CD4-positive, alpha-beta memory T cell (primary cell): ENCODE measurements at regions not wholly inside any gene's neighbourhood (a gene's known extent, or its start where the extent isn't known, plus 50 kb on each side); places are given as distances from the start of the nearest gene placed in this dataset.
"Not testable (repeated sequence)": the region's sequence is repeated elsewhere in the genome, so short reads cannot be mapped to it uniquely, and the experiment has no call there.

Experiments used
- CTCF ChIA-PET: fragments of 350-600 bp; sonication (Branson Sonifier 250); formaldehyde crosslinking; loops from one replicate; lab custom pipeline; 2021; ENCODE audit warnings: inconsistent platforms; ENCODE audit not compliant: partially characterized antibody; lab: Charles Lee
- POLR2A ChIA-PET: fragments of 350-600 bp; sonication (Branson Sonifier 250); formaldehyde crosslinking; loops from one replicate; lab custom pipeline; 2021; ENCODE audit not compliant: partially characterized antibody; lab: Charles Lee
- DNase-seq, 5 donors: peaks; one replicate each; pipeline versions ENCODE4 v3.0.0 to v3.0.0-alpha.2; 2020 to 2022; ENCODE audit warnings: mixed read lengths in 1 of 5
- H3K27ac ChIP-seq: one replicate; pipeline ENCODE4 v1.7.0; 2013; ENCODE audit warnings: low read depth, low read length
- H3K27me3 ChIP-seq: 2 replicates; pipeline ENCODE4 v1.7.0; 2013; ENCODE audit warnings: mild to moderate bottlenecking, low read length, moderate library complexity; ENCODE audit not compliant: insufficient read depth
- H3K36me3 ChIP-seq: 2 replicates; pipeline ENCODE4 v1.7.0; 2013; ENCODE audit warnings: mild to moderate bottlenecking, low read length, moderate library complexity; ENCODE audit not compliant: insufficient read depth
- H3K4me1 ChIP-seq: 2 replicates; pipeline ENCODE4 v1.7.0; 2013; ENCODE audit warnings: mild to moderate bottlenecking, low read length, moderate library complexity; ENCODE audit not compliant: insufficient read depth
- H3K4me3 ChIP-seq, 2 donors: one replicate each; pipeline ENCODE4 v1.7.0; 2013; ENCODE audit warnings: low read length in 2 of 2, mild to moderate bottlenecking in 1 of 2
- H3K9me3 ChIP-seq, 2 donors: one replicate each; pipeline ENCODE4 v1.7.0; 2013; ENCODE audit warnings: low read length in 2 of 2, control low read depth in 1 of 2; ENCODE audit not compliant: control insufficient read depth in 1 of 2
- H3K27ac Mint-ChIP-seq, 7 donors: one replicate each; pipeline ENCODE4 v1.8.0; 2020 to 2021; ENCODE audit warnings: mixed read lengths in 7 of 7, mild to moderate bottlenecking in 6 of 7, inconsistent platforms in 3 of 7, moderate library complexity in 3 of 7
- H3K27me3 Mint-ChIP-seq, 2 donors: one replicate each; pipeline ENCODE4 v1.8.0; 2020 to 2021; ENCODE audit warnings: mixed read lengths in 2 of 2
- H3K36me3 Mint-ChIP-seq, 2 donors: one replicate each; pipeline ENCODE4 v1.8.0; 2020 to 2021; ENCODE audit warnings: mixed read lengths in 2 of 2, inconsistent platforms in 1 of 2, mild to moderate bottlenecking in 1 of 2
- H3K4me1 Mint-ChIP-seq, 4 donors: one replicate each; pipeline ENCODE4 v1.8.0; 2020 to 2021; ENCODE audit warnings: mixed read lengths in 4 of 4, mild to moderate bottlenecking in 1 of 4
- H3K4me3 Mint-ChIP-seq, 8 donors: one replicate each; pipeline ENCODE4 v1.8.0; 2020 to 2021; ENCODE audit warnings: mixed read lengths in 8 of 8, mild to moderate bottlenecking in 7 of 8, moderate library complexity in 6 of 8, inconsistent platforms in 3 of 8
- H3K9me3 Mint-ChIP-seq, 8 donors: one replicate each; pipeline ENCODE4 v1.8.0; 2020 to 2021; ENCODE audit warnings: mixed read lengths in 8 of 8, mild to moderate bottlenecking in 5 of 8, inconsistent platforms in 3 of 8, moderate library complexity in 1 of 8
- intact Hi-C: fragments of 100-400 bp; cut with micrococcal nuclease; formaldehyde crosslinking; loops from one replicate; pipeline ENCODE4 v1.15.1; 2023

GRCh38 chr4:131638781-131639180, 1510.3 kb upstream of the PCDH10 start:
- Histone ChIP-seq H3K9me3 (peaks cover 0 to 4% of the 10 kb centered on the region in 2 donors), H3K27ac (no peak overlapping the region), H3K4me1 (no peaks in the 10 kb centered on the region), H3K4me3 (no peak overlapping the region), H3K36me3 (no peaks in the 10 kb centered on the region), H3K27me3 (no peaks in the 10 kb centered on the region)
- no peak for DNase-seq
- Mint-ChIP-seq H3K9me3 (peaks cover 2 to 29% (median 16%) of the 10 kb centered on the region in 8 donors), H3K27ac (no peak overlapping the region), H3K4me1 (no peaks in the 10 kb centered on the region), H3K36me3 (no peaks in the 10 kb centered on the region), H3K4me3 (no peak overlapping the region), H3K27me3 (no peaks in the 10 kb centered on the region)
- CTCF ChIA-PET, result no interaction called here
- POLR2A ChIA-PET, result no interaction called here
- intact Hi-C loops, result no loop called here

DNA sequence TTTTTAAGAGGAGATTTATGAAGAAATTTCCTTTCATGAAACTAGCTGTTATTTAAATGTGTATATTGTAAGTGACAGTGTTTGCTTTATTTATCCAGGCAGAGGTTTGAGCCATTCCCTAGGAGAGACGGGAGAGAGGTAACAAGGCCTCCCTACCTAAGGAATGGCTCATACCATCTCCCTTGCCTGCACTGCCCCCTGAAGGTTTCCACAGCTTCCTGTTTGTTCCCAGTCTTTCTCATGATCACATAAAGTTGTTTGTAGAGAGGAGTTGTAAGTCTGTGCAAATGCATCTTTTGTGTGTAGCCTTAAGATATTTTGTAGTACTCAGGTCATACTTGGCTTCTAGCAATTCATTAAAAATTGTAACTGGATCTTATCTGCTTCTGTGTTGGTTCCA, 1504.5 kb upstream of the PCDH10 start:
- POLR2A ChIA-PET, result no interaction called here
- Histone ChIP-seq H3K4me1 (no peaks in the 10 kb centered on the region), H3K4me3 (no peak overlapping the region), H3K36me3 (no peaks in the 10 kb centered on the region), H3K27me3 (no peaks in the 10 kb centered on the region), H3K27ac (no peak overlapping the region), H3K9me3 (no peaks in the 10 kb centered on the region)
- no peak overlapping the region for H3K4me3 Mint-ChIP-seq
- H3K27me3 Mint-ChIP-seq, result no peaks in the 10 kb centered on the region
- no peaks in the 10 kb centered on the region for H3K36me3 Mint-ChIP-seq
- H3K4me1 Mint-ChIP-seq, result no peaks in the 10 kb centered on the region
- H3K27ac Mint-ChIP-seq, result no peak overlapping the region
- intact Hi-C loops, result no loop called here
- CTCF ChIA-PET, result no interaction called here
- DNase-seq, result no peak
- H3K9me3 Mint-ChIP-seq, result peaks cover 2 to 12% (median 6%) of the 10 kb centered on the region in 8 donors

- POLR2A ChIA-PET, result no interaction called here
- Histone ChIP-seq H3K27me3 (no peaks in the 10 kb centered on the region), H3K4me3 (no peak overlapping the region), H3K9me3 (no peaks in the 10 kb centered on the region), H3K4me1 (no peaks in the 10 kb centered on the region), H3K27ac (no peak overlapping the region), H3K36me3 (no peaks in the 10 kb centered on the region)
- Mint-ChIP-seq H3K27ac (no peak overlapping the region), H3K9me3 (peaks cover 0 to 7% (median 2%) of the 10 kb centered on the region in 8 donors), H3K36me3 (no peaks in the 10 kb centered on the region), H3K27me3 (no peaks in the 10 kb centered on the region), H3K4me1 (no peaks in the 10 kb centered on the region), H3K4me3 (no peak overlapping the region)
- CTCF ChIA-PET, result no interaction called here
- intact Hi-C loops, result no loop called here
- DNase-seq, result no peak
Measured at GRCh38 chr4:131649227-131649626, 1499.9 kb upstream of the PCDH10 start.

- CTCF ChIA-PET, result no interaction called here
- Histone ChIP-seq H3K4me3 (no peak overlapping the region), H3K27me3 (no peaks in the 10 kb centered on the region), H3K4me1 (no peaks in the 10 kb centered on the region), H3K36me3 (no peaks in the 10 kb centered on the region), H3K9me3 (no peaks in the 10 kb centered on the region), H3K27ac (no peak overlapping the region)
- POLR2A ChIA-PET, result no interaction called here
- no peak for DNase-seq
- Mint-ChIP-seq H3K36me3 (no peaks in the 10 kb centered on the region), H3K9me3 (peaks cover 0 to 3% (median 0%) of the 10 kb centered on the region in 8 donors), H3K4me1 (no peaks in the 10 kb centered on the region), H3K4me3 (no peak overlapping the region), H3K27ac (no peak overlapping the region), H3K27me3 (no peaks in the 10 kb centered on the region)
- intact Hi-C loops, result no loop called here
Measured at GRCh38 chr4:131650951-131651350, 1498.1 kb upstream of the PCDH10 start.

DNA sequence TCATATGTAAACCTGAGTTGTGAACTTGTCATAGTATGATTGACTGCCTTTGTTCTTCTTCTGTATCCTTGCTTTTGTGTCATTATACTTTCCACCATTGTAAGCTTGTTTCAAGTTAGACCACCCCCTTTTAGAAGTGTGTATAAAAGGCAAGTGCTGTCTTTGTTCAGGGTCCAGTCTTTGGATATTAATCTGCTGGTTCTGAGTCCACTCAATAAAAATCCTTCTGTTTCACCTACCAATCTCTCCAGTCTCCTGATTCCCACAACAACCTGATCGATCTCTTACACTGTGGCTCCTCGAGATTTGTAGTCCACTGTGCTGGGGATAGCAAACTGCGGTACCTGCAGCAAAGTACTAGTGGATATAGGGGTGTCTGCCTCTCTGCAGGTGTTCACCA, 1465.8 kb upstream of the PCDH10 start:
- H3K9me3 ChIP-seq, POLR2A ChIA-PET, CTCF ChIA-PET, DNase-seq, H3K4me3 Mint-ChIP-seq, H3K4me3 ChIP-seq, H3K27ac Mint-ChIP-seq, H3K4me1 ChIP-seq, H3K4me1 Mint-ChIP-seq, H3K36me3 Mint-ChIP-seq, H3K36me3 ChIP-seq, H3K27me3 ChIP-seq, H3K27ac ChIP-seq, intact Hi-C loops, H3K27me3 Mint-ChIP-seq: not testable (repeated sequence)
- peaks cover 0 to 27% (median 13%) of the 10 kb centered on the region in 8 donors for H3K9me3 Mint-ChIP-seq

GRCh38 chr4:131721883-131722282, 1427.2 kb upstream of the PCDH10 start:
- peaks cover 0 to 11% (median 7%) of the 10 kb centered on the region in 8 donors for H3K9me3 Mint-ChIP-seq
- H3K27me3 Mint-ChIP-seq, result no peaks in the 10 kb centered on the region
- intact Hi-C loops, result no loop called here

GRCh38 chr4:131723069-131723468, 1426.0 kb upstream of the PCDH10 start:
- H3K9me3 Mint-ChIP-seq, result peaks cover 0 to 12% (median 10%) of the 10 kb centered on the region in 8 donors
- H3K36me3 Mint-ChIP-seq, CTCF ChIA-PET, H3K4me1 Mint-ChIP-seq, H3K27me3 Mint-ChIP-seq, H3K4me3 Mint-ChIP-seq, H3K4me3 ChIP-seq, H3K9me3 ChIP-seq, DNase-seq, H3K27ac ChIP-seq, H3K27me3 ChIP-seq, POLR2A ChIA-PET, H3K36me3 ChIP-seq, intact Hi-C loops, H3K4me1 ChIP-seq: not testable (repeated sequence)
- peak overlapping the region in 1 of 7 donors; percentile 72 for H3K27ac Mint-ChIP-seq

More at GRCh38 chr4:131721883-131722282, 1427.2 kb upstream of the PCDH10 start:
- ChIA-PET CTCF (no interaction called here), POLR2A (no interaction called here)
- Histone ChIP-seq H3K27ac (no peak overlapping the region), H3K9me3 (no peaks in the 10 kb centered on the region), H3K4me1 (no peaks in the 10 kb centered on the region), H3K4me3 (no peak overlapping the region), H3K36me3 (no peaks in the 10 kb centered on the region), H3K27me3 (no peaks in the 10 kb centered on the region)
- peaks cover 0 to 2% (median 0%) of the 10 kb centered on the region in 4 donors for H3K4me1 Mint-ChIP-seq
- DNase-seq, result no peak
- no peak overlapping the region for H3K4me3 Mint-ChIP-seq
- H3K36me3 Mint-ChIP-seq, result no peaks in the 10 kb centered on the region
- no peak overlapping the region for H3K27ac Mint-ChIP-seq

- CTCF ChIA-PET, H3K4me1 Mint-ChIP-seq, H3K4me3 ChIP-seq, H3K27me3 ChIP-seq, H3K27me3 Mint-ChIP-seq, H3K9me3 ChIP-seq, H3K36me3 Mint-ChIP-seq, H3K36me3 ChIP-seq, H3K4me1 ChIP-seq, H3K27ac ChIP-seq, intact Hi-C loops, H3K27ac Mint-ChIP-seq, POLR2A ChIA-PET, H3K4me3 Mint-ChIP-seq: not testable (repeated sequence)
- H3K9me3 Mint-ChIP-seq, result peaks cover 0 to 16% (median 11%) of the 10 kb centered on the region in 8 donors
- DNase-seq, result peak in 4 of 5 donors; percentile 6 to 35 (median 17)
Measured at GRCh38 chr4:131724847-131725246, 1424.2 kb upstream of the PCDH10 start.
